Neural progenitor cell (in vitro differentiated cells): ENCODE measurements at regions not wholly inside any gene's neighbourhood (a gene's known extent, or its start where the extent isn't known, plus 50 kb on each side); places are given as distances from the start of the nearest gene placed in this dataset.
A peak's percentile ranks its signal among the peaks of the same experiment; 100 is the strongest.
"Not testable (repeated sequence)": the region's sequence is repeated elsewhere in the genome, so short reads cannot be mapped to it uniquely, and the experiment has no call there.

Source experiments
- DNase-seq: peaks from one replicate; pipeline ENCODE4 v3.0.0-alpha.2; 2016; ENCODE audit warnings: low spot score
- H2AFZ ChIP-seq: fragments of 200-600 bp; sonication (generic); replicated peaks from 2 replicates; pipeline ENCODE4 v1.6.1; 2016; ENCODE audit warnings: antibody characterized with exemption
- H3F3A ChIP-seq: fragments of 200-600 bp; sonication (generic); 2 replicates; pipeline ENCODE4 v1.6.1; 2016; ENCODE audit warnings: antibody characterized with exemption, low read depth
- H3K27ac ChIP-seq: fragments of 200-600 bp; sonication (generic); 2 replicates; pipeline ENCODE4 v1.5.1; 2016; ENCODE audit warnings: mild to moderate bottlenecking
- H3K27me3 ChIP-seq: fragments of 200-600 bp; sonication (generic); 2 replicates; pipeline ENCODE4 v1.6.1; 2016; ENCODE audit warnings: mild to moderate bottlenecking, moderate library complexity
- H3K36me3 ChIP-seq: fragments of 200-600 bp; sonication (generic); 2 replicates; pipeline ENCODE4 v1.5.1; 2016
- H3K4me1 ChIP-seq: fragments of 200-600 bp; sonication (generic); 2 replicates; pipeline ENCODE4 v1.6.1; 2016; ENCODE audit warnings: mixed run types
- H3K4me2 ChIP-seq: fragments of 200-600 bp; sonication (generic); 2 replicates; pipeline ENCODE4 v1.6.1; 2016
- H3K4me3 ChIP-seq: fragments of 200-600 bp; sonication (generic); 2 replicates; pipeline ENCODE4 v1.5.1; 2016
- H3K79me2 ChIP-seq: fragments of 200-600 bp; sonication (generic); 2 replicates; pipeline ENCODE4 v1.6.1; 2016; ENCODE audit warnings: low read depth
- H3K9ac ChIP-seq: fragments of 200-600 bp; sonication (generic); 2 replicates; pipeline ENCODE4 v1.6.1; 2016
- H3K9me3 ChIP-seq: fragments of 200-600 bp; sonication (generic); 2 replicates; pipeline ENCODE4 v1.5.1; 2016; ENCODE audit warnings: low read depth
- H4K20me1 ChIP-seq: fragments of 200-600 bp; sonication (generic); 2 replicates; pipeline ENCODE4 v1.6.1; 2016; ENCODE audit warnings: low read depth
- H3K27ac Mint-ChIP-seq: 3 replicates; pipeline ENCODE4 v1.8.0; 2021; ENCODE audit warnings: mixed read lengths
- H3K27me3 Mint-ChIP-seq: 2 replicates; pipeline ENCODE4 v1.8.0; 2022; ENCODE audit warnings: low read depth, mild to moderate bottlenecking, inconsistent platforms, moderate library complexity, mixed read lengths; ENCODE audit not compliant: insufficient read depth
- H3K36me3 Mint-ChIP-seq: 3 replicates; pipeline ENCODE4 v1.8.0; 2021; ENCODE audit warnings: mixed read lengths
- H3K4me1 Mint-ChIP-seq: 3 replicates; pipeline ENCODE4 v1.8.0; 2021; ENCODE audit warnings: mixed read lengths
- H3K4me3 Mint-ChIP-seq: 3 replicates; pipeline ENCODE4 v1.8.0; 2021; ENCODE audit warnings: mild to moderate bottlenecking, moderate library complexity, mixed read lengths
- H3K9me3 Mint-ChIP-seq: 3 replicates; pipeline ENCODE4 v1.8.0; 2020; ENCODE audit warnings: mixed read lengths
- CTCF ChIP-seq: fragments of 200-600 bp; sonication (generic); IDR thresholded peaks from 2 replicates; pipeline ENCODE4 v1.5.1; 2017; ENCODE audit warnings: antibody characterized with exemption, mild to moderate bottlenecking
- EZH2 ChIP-seq: fragments of 200-600 bp; sonication (generic); IDR thresholded peaks from 2 replicates; pipeline ENCODE4 v1.6.1; 2017; ENCODE audit warnings: antibody characterized with exemption, mild to moderate bottlenecking, moderate library complexity
- EZH2phosphoT487 ChIP-seq: fragments of 200-600 bp; sonication (generic); IDR thresholded peaks from 2 replicates; pipeline ENCODE4 v1.6.1; 2017; ENCODE audit warnings: antibody characterized with exemption

DNA sequence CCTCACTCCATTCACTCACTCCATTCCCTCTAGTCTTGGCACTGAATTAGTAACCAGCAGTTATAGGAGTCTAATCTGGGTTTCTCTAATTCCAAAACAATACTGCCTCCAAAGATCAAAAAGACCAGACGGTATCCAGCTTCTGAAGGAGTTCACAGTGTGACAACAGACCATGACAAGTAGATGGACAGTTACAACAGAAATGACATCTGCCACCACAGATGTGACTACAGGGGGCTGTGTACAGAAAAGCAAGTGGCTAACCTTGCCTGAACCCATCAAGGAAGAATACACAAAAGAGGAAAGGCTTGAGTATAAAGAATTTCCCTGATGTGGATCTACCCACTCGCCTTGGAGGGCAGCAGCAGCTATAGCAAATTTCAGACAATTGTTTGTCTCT lies 112.4 kb downstream of the ACTL7B start:
- TF ChIP-seq EZH2phosphoT487 (no peak), EZH2 (no peak), CTCF (no peak)
- Mint-ChIP-seq H3K27ac (peak overlapping the region; percentile 55), H3K4me3 (no peak overlapping the region)

DNA sequence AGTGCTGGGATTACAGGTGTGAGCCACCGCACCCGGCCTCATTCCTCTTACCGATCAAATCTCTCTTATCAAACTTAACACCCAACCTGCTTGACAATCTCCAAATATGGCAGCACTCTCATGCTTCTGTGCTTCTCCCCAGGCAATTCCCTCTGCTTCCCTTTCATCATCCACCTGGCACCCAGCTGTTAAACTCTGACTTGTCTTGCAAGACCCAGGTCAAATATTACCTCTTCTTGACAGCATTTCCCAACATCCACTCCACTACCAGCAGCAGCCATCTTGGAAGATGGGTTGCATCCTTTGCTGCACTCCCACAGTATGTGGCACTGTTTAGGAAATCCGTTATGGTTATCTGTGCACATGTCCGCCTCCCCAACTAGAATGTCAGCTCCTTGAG lies 113.6 kb downstream of the ACTL7B start:
- Histone ChIP-seq H2AFZ (no peak overlapping the region), H3K4me2 (no peak overlapping the region), H3F3A (peaks cover 6% of the 10 kb centered on the region), H3K27ac (no peak overlapping the region), H3K9ac (no peak overlapping the region), H3K4me3 (no peak overlapping the region), H3K79me2 (no peaks in the 10 kb centered on the region), H3K27me3 (no peaks in the 10 kb centered on the region), H3K9me3 (no peaks in the 10 kb centered on the region), H4K20me1 (no peaks in the 10 kb centered on the region), H3K36me3 (no peaks in the 10 kb centered on the region), H3K4me1 (peaks cover 12% of the 10 kb centered on the region)
- no peak for DNase-seq
- H3K27me3 Mint-ChIP-seq = no peaks in the 10 kb centered on the region
- H3K27ac Mint-ChIP-seq = no peak overlapping the region
- H3K9me3 Mint-ChIP-seq = no peaks in the 10 kb centered on the region
- H3K4me1 Mint-ChIP-seq = peaks cover 17% of the 10 kb centered on the region
- H3K36me3 Mint-ChIP-seq = no peaks in the 10 kb centered on the region
- H3K4me3 Mint-ChIP-seq = no peak overlapping the region
- TF ChIP-seq EZH2 (no peak), EZH2phosphoT487 (no peak), CTCF (no peak)

More for the DNA sequence above, 112.4 kb downstream of the ACTL7B start:
- Histone ChIP-seq H3K79me2 (no peaks in the 10 kb centered on the region), H3K4me3 (no peak overlapping the region), H3K27me3 (no peaks in the 10 kb centered on the region), H3F3A (peaks cover 6% of the 10 kb centered on the region), H3K9ac (no peak overlapping the region), H4K20me1 (no peaks in the 10 kb centered on the region), H3K4me1 (peaks cover 12% of the 10 kb centered on the region), H3K36me3 (no peaks in the 10 kb centered on the region), H3K4me2 (peak overlapping the region; percentile 36), H2AFZ (peak overlapping the region; percentile 45), H3K27ac (peak overlapping the region; percentile 41), H3K9me3 (no peaks in the 10 kb centered on the region)
- no peaks in the 10 kb centered on the region for H3K9me3 Mint-ChIP-seq
- DNase-seq = no peak
- H3K27me3 Mint-ChIP-seq = no peaks in the 10 kb centered on the region
- H3K36me3 Mint-ChIP-seq = no peaks in the 10 kb centered on the region
- H3K4me1 Mint-ChIP-seq = peaks cover 19% of the 10 kb centered on the region

- H2AFZ ChIP-seq, H3K4me1 ChIP-seq, H3F3A ChIP-seq, H3K79me2 ChIP-seq, H3K36me3 ChIP-seq, H3K27ac Mint-ChIP-seq, H3K27ac ChIP-seq, H3K4me3 ChIP-seq, H4K20me1 ChIP-seq, H3K9me3 ChIP-seq, H3K4me1 Mint-ChIP-seq, H3K4me3 Mint-ChIP-seq, DNase-seq, H3K27me3 Mint-ChIP-seq, H3K36me3 Mint-ChIP-seq, H3K27me3 ChIP-seq, H3K9ac ChIP-seq, H3K4me2 ChIP-seq: not testable (repeated sequence)
- peaks cover 16% of the 10 kb centered on the region for H3K9me3 Mint-ChIP-seq
Measured at GRCh38 chr9:108731292-108731691, 124.5 kb downstream of the ACTL7B start.

- Mint-ChIP-seq H3K27me3 (peaks cover 7% of the 10 kb centered on the region), H3K27ac (no peak overlapping the region), H3K4me1 (no peaks in the 10 kb centered on the region), H3K9me3 (peaks cover 6% of the 10 kb centered on the region), H3K4me3 (no peak overlapping the region), H3K36me3 (no peaks in the 10 kb centered on the region)
- Histone ChIP-seq H3F3A (no peaks in the 10 kb centered on the region), H3K9ac (no peak overlapping the region), H3K4me3 (no peak overlapping the region), H3K27me3 (no peaks in the 10 kb centered on the region), H3K4me2 (no peak overlapping the region), H2AFZ (peak overlapping the region; percentile 42), H3K4me1 (no peaks in the 10 kb centered on the region), H3K36me3 (no peaks in the 10 kb centered on the region), H3K79me2 (no peaks in the 10 kb centered on the region), H3K9me3 (no peaks in the 10 kb centered on the region), H4K20me1 (no peaks in the 10 kb centered on the region), H3K27ac (no peak overlapping the region)
- TF ChIP-seq EZH2 = no peak
- no peak for TF ChIP-seq EZH2phosphoT487
- no peak for TF ChIP-seq CTCF
- no peak for DNase-seq
Measured at GRCh38 chr9:108727580-108728111, 128.1 kb downstream of the ACTL7B start.
